Heart left ventricle (tissue), 16 donors: ENCODE measurements at regions not wholly inside any gene's neighbourhood (a gene's known extent, or its start where the extent isn't known, plus 50 kb on each side); places are given as distances from the start of the nearest gene placed in this dataset.

Experiments
- ATAC-seq, 4 donors: fragments of 200-7000 bp; cut with Tn5 transposase; one replicate each; pipeline ENCODE4 v1.9.1; 2020 to 2022; ENCODE audit warnings: moderate library complexity in 4 of 4, mild to moderate bottlenecking in 3 of 4, moderate number of reproducible peaks in 1 of 4
- DNase-seq, 5 donors: peaks; one replicate each; pipeline ENCODE4 v3.0.0-alpha.2; 2020
- H3K27ac ChIP-seq, 12 donors: fragments of 200-600 bp; sonication (generic) in 4 of 12; one replicate each; pipeline versions ENCODE4 v1.5.0 to v1.8.0; 2016 to 2022; ENCODE audit warnings: mild to moderate bottlenecking in 2 of 12
- H3K27me3 ChIP-seq, 9 donors: fragments of 200-600 bp; sonication (generic) in 2 of 9; one replicate each; pipeline versions ENCODE4 v1.5.1 to v1.8.0; 2016 to 2022; ENCODE audit warnings: mild to moderate bottlenecking in 3 of 9
- H3K36me3 ChIP-seq, 9 donors: fragments of 200-600 bp; sonication (generic) in 2 of 9; one replicate each; pipeline versions ENCODE4 v1.5.0 to v1.8.0; 2018 to 2022; ENCODE audit warnings: mild to moderate bottlenecking in 2 of 9
- H3K4me1 ChIP-seq, 12 donors: fragments of 200-600 bp; sonication (generic) in 4 of 12; one replicate each; pipeline versions ENCODE4 v1.5.0 to v1.8.0; 2016 to 2022; ENCODE audit warnings: mild to moderate bottlenecking in 3 of 12
- H3K4me3 ChIP-seq, 12 donors: fragments of 200-600 bp; sonication (generic) in 4 of 12; one replicate each; pipeline versions ENCODE4 v1.5.0 to v1.8.0; 2017 to 2022; ENCODE audit warnings: mild to moderate bottlenecking in 9 of 12, moderate library complexity in 4 of 12
- H3K9me3 ChIP-seq, 12 donors: fragments of 200-600 bp; sonication (generic) in 4 of 12; one replicate each; pipeline versions ENCODE4 v1.5.0 to v1.8.0; 2016 to 2022; ENCODE audit warnings: mild to moderate bottlenecking in 1 of 12
- CTCF ChIP-seq, 12 donors: fragments of 200-600 bp; sonication (generic) in 4 of 12; IDR thresholded peaks; one replicate each; pipeline versions ENCODE4 v1.5.0 to v1.8.0; 2018 to 2022; ENCODE audit warnings: antibody characterized with exemption in 12 of 12, mild to moderate bottlenecking in 5 of 12
- POLR2A ChIP-seq, 2 donors: fragments of 450-650 bp; IDR thresholded peaks; one replicate each; pipeline ENCODE4 v1.6.1; 2017; ENCODE audit warnings: antibody characterized with exemption in 2 of 2, mild to moderate bottlenecking in 2 of 2, moderate library complexity in 2 of 2
- WGBS, 4 donors: extraction: QIAGEN DNeasy Blood & Tissue Kit in 2 of 4; methylation state at CpG; one replicate each; pipeline versions ENCODE4 v1.1.5 to v1.1.7; 2013 to 2018; 5-methylcytosine and 5-hydroxymethylcytosine counted together
- intact Hi-C, 10 donors: fragments of 100-400 bp; cut with DNase I; formaldehyde crosslinking; loops; one replicate each; pipeline versions ENCODE4 v1.11.1 to v1.14.2; 2022
- donor health status: ischemic (EF 13 %, LVEDD 7.1; RV severe dilation, severe dysfunction).
- donor health status: healthy with polysubstance abuse.
- donor health status: DM: no; HTN: yes; CAD: no.
- donor health status: DM: no; HTN: no; CAD: no.
- donor health status: ischemic (EF 25% LVEDD 6.9; RV normal size, moderate dysfunction).
- donor health status: ischemic (EF 25% LVEDD 5.7; RV mildly dilated, moderate dysfunction).
- donor health status: healthy.
- donor health status: DM: yes; HTN: yes; CAD: no.
- donor health status: ischemic (EF 35%, LVEDD 5.7; RV mildly dilated, moderate dysfunction).
- donor health status: nonischemic (EF 11% LVEDD 7.7; RV severe dilation, severe dysfunction).
- donor health status: DM: yes; HTN: yes; CAD: no.
- donor health status: PGD.
- donor health status: ischemic (EF 29% LVEDD 5.4; RV normal size, mild dysfunction).
- donor health status: nonischemic (EF 23%, LVEDD 6.1; RV moderate dilation, normal function).

DNA sequence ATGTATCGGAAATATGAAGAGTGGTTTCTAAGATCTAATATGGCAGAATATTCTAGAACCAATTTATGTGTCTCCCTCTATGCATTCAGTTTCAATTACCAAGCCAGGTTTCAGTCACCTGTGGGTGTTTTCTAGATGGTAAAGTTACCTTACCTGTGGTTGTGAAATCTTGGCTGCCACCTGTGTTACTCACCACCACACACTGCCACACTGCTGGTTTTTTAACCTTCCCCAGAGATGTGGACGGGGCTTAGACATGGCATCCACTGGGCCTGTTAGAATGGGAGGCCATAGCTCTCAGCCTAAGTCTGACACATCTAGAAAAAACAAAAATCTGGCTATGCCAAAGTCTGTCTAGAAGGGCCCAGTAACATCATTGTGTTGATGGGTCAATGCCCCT, 896.5 kb upstream of the PABPC4L start:
- intact Hi-C loops: no loop called here
- no peak for ATAC-seq
- 84 to 91% (median 87%) methylated on average over 2 of the region's 2 CpGs for WGBS, 4 donors

DNA sequence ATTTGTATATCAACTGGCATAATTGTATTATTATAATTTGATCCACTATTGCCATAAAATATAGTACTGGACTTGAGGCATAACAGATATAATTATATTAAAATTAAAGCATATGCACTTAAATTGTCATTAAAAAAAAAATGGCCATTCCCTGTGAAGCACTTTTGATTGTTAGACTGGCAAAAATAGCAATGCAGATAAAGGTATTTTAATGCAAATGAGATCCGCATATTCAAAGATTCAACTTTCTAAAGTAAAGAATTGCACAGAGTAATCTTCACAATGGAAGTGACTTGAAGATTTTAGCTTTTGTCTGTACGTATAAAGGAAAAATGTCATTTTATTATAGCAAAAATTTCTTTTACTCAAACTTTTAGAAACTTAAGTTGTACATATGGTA, 871.8 kb upstream of the PABPC4L start:
- TF ChIP-seq POLR2A (IDR thresholded peaks at IDR 0.05): no peak
- intact Hi-C loops: no loop called here
- WGBS, 4 donors: 80 to 86% (median 82%) methylated on average over 2 of the region's 2 CpGs

More for the DNA sequence above, 896.5 kb upstream of the PABPC4L start:
- no peaks in the 10 kb centered on the region for H3K9me3 ChIP-seq
- no peak overlapping the region for H3K27ac ChIP-seq
- H3K4me1 ChIP-seq: no peaks in the 10 kb centered on the region
- no peak for TF ChIP-seq CTCF (IDR thresholded peaks at IDR 0.05)
- no peak for TF ChIP-seq POLR2A (IDR thresholded peaks at IDR 0.05)
- H3K27me3 ChIP-seq: no peaks in the 10 kb centered on the region
- no peak for DNase-seq
- H3K36me3 ChIP-seq: no peaks in the 10 kb centered on the region
- H3K4me3 ChIP-seq: no peak overlapping the region

DNA sequence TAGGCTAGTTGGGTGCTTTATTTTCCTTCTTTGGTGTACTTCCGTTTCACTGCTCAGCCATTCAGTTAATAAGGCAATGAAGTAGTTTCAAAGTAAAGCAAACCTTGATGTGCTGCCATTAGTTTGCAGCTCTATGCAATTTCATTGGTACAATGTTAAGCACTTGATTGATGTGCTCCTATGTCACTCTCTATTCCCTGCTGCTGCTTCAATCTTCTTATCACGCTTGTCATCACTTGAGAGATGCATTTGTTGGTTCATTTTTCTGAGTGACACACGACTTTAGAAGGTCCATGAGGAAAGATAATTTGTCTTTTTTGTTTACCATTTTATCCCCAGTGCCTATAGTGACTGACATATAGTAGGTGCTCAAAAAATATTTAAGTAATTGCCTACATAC, 871.0 kb upstream of the PABPC4L start:
- H3K27me3 ChIP-seq: no peaks in the 10 kb centered on the region
- H3K4me3 ChIP-seq: no peak overlapping the region
- no peak overlapping the region for H3K27ac ChIP-seq
- no peaks in the 10 kb centered on the region for H3K4me1 ChIP-seq
- ATAC-seq (no peak), DNase-seq (no peak)
- TF ChIP-seq CTCF (IDR thresholded peaks at IDR 0.05) (no peak), POLR2A (IDR thresholded peaks at IDR 0.05) (no peak)
- peaks cover 0 to 15% (median 0%) of the 10 kb centered on the region in 12 donors for H3K9me3 ChIP-seq
- H3K36me3 ChIP-seq: no peaks in the 10 kb centered on the region
- intact Hi-C loops: no loop called here
- WGBS, 4 donors: 27 to 48% (median 30%) methylated on average over 3 of the region's 3 CpGs

More for the DNA sequence above, 871.8 kb upstream of the PABPC4L start:
- ATAC-seq (no peak), DNase-seq (no peak)
- no peak overlapping the region for H3K27ac ChIP-seq
- H3K27me3 ChIP-seq: no peaks in the 10 kb centered on the region
- no peak overlapping the region for H3K4me3 ChIP-seq
- H3K4me1 ChIP-seq: no peaks in the 10 kb centered on the region
- peaks cover 0 to 16% (median 0%) of the 10 kb centered on the region in 12 donors for H3K9me3 ChIP-seq
- H3K36me3 ChIP-seq: no peaks in the 10 kb centered on the region

GRCh38 chr4:135065366-135065765, 863.8 kb upstream of the PABPC4L start:
- Histone ChIP-seq H3K4me3 (no peak overlapping the region), H3K36me3 (no peaks in the 10 kb centered on the region), H3K27ac (no peak overlapping the region), H3K4me1 (no peaks in the 10 kb centered on the region), H3K27me3 (no peaks in the 10 kb centered on the region), H3K9me3 (peaks cover 0 to under 1% (median 0%) of the 10 kb centered on the region in 12 donors)
- intact Hi-C loops: no loop called here
- DNase-seq (no peak), ATAC-seq (no peak)
- TF ChIP-seq POLR2A (IDR thresholded peaks at IDR 0.05) (no peak), CTCF (IDR thresholded peaks at IDR 0.05) (no peak)
- WGBS, 4 donors: 28 to 49% (median 40%) methylated on average over 2 of the region's 2 CpGs

DNA sequence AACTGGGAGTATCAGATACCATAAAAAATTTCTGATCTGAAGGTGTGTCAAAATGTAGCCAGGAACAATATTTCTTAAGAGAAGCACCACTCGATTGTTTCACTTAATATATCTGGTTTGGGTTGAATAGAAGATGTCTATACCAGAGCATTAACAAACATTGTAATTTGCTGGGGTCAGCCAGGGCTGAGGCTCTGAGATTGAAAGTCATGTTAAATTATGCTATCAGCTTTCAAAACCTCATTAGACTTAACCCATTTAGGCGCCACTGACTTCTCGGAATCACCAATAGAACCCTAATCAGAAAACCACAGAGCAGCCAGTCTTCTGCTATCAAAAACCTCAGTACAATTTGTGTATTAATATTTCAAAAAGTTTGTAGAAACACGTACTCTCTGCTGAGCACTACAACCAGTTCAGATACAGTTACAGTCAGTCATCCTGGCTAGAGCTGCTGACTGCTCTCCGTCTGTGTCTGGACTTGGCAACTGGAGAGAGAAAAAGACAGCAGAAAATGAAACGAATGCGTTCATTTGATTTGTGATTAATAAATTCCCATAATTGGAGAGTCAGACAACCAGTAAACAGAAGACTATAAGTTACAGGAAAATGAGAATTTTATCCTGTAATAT, 848.6 kb upstream of the PABPC4L start:
- H3K27me3 ChIP-seq: no peaks in the 10 kb centered on the region
- no peak overlapping the region for H3K27ac ChIP-seq
- H3K4me1 ChIP-seq: no peaks in the 10 kb centered on the region
- ATAC-seq: no peak
- WGBS, 4 donors: 60 to 75% (median 67%) methylated on average over 7 of the region's 7 CpGs
- intact Hi-C loops: no loop called here
- no peak for DNase-seq
- H3K36me3 ChIP-seq: no peaks in the 10 kb centered on the region
- TF ChIP-seq CTCF (IDR thresholded peaks at IDR 0.05) (no peak), POLR2A (IDR thresholded peaks at IDR 0.05) (no peak)
- H3K9me3 ChIP-seq: no peaks in the 10 kb centered on the region
- H3K4me3 ChIP-seq: no peak overlapping the region
